ENCODE measurements at regions not wholly inside any gene's neighbourhood (a gene's known extent, or its start where the extent isn't known, plus 50 kb on each side); places are given as distances from the start of the nearest gene placed in this dataset.

DNA sequence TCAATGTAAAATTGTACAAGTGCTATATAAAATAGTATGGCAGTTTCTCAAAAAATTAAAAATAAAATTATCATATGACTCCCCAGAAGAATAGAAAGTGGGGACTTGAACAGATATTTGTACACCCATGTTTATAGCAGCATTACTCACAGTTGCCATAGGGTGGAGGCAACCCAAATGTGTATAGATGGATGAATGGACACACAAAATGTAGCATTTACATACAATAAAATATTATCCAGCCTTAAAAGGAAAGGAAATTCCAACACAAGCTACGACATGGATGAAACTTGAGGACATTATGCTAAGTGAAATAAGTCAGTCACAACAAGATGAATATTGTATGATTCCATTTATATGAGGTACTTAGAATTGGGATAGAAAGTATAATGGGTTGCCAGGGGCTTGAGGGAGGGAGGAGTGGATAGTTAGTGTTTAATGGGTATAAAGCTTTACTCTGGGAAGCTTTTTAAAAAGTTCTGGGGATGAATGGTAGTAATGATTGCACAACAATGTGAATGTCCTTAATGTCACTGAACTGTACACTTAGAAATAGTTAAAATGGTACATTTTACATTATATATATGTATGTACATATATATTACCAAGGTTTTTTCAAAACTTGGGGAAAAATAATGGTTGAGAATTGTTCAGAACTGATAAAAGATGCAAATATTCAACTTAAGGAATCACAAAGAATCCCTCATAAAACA, 53.0 kb upstream of the ADORA3 start:
- Mint-ChIP-seq H3K27ac (ENCODE audit: unreplicated experiment) (no peak overlapping the region), H3K27me3 (ENCODE audit: unreplicated experiment) (peaks cover 10% of the 10 kb centered on the region), H3K36me3 (ENCODE audit: unreplicated experiment) (no peaks in the 10 kb centered on the region), H3K9me3 (ENCODE audit: unreplicated experiment) (no peaks in the 10 kb centered on the region), H3K4me3 (ENCODE audit: unreplicated experiment) (no peak overlapping the region), H3K4me1 (ENCODE audit: unreplicated experiment) (no peaks in the 10 kb centered on the region)
- TF ChIP-seq, protein P1, sequence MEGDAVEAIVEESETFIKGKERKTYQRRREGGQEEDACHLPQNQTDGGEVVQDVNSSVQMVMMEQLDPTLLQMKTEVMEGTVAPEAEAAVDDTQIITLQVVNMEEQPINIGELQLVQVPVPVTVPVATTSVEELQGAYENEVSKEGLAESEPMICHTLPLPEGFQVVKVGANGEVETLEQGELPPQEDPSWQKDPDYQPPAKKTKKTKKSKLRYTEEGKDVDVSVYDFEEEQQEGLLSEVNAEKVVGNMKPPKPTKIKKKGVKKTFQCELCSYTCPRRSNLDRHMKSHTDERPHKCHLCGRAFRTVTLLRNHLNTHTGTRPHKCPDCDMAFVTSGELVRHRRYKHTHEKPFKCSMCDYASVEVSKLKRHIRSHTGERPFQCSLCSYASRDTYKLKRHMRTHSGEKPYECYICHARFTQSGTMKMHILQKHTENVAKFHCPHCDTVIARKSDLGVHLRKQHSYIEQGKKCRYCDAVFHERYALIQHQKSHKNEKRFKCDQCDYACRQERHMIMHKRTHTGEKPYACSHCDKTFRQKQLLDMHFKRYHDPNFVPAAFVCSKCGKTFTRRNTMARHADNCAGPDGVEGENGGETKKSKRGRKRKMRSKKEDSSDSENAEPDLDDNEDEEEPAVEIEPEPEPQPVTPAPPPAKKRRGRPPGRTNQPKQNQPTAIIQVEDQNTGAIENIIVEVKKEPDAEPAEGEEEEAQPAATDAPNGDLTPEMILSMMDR (IDR thresholded peaks at IDR 0.05) = peak; percentile 14
- no peak for DNase-seq (ENCODE audit: extremely low spot score, unreplicated experiment)

DNA sequence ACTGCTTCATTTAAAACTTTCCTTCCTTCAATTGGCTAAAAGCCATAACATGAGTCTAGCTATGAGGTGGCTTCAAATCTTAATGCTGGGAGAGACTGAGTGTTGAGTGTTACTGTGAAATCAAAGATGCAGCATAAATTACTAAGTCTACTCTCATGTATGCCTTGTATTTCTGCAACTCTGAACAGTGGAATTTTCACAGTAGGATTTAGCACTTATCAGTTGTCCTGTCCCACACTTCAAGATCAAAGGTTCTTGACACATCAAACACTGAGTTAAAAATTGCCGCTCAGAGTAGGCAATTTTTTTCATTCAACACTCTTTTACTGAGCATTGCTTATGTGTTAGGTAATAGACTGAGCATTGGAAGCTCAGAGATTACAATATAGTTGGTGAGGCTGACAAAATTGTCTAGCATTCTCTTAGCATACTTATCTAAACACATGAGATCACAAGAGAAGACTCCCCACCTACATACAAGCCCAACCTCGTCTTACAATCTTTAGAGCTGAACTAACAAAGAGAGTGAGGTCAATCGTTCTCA, 56.4 kb upstream of the ADORA3 start:
- Mint-ChIP-seq H3K4me3 (ENCODE audit: unreplicated experiment) (no peak overlapping the region), H3K27ac (ENCODE audit: unreplicated experiment) (no peak overlapping the region), H3K9me3 (ENCODE audit: unreplicated experiment) (no peaks in the 10 kb centered on the region), H3K4me1 (ENCODE audit: unreplicated experiment) (no peaks in the 10 kb centered on the region), H3K27me3 (ENCODE audit: unreplicated experiment) (peaks cover 8% of the 10 kb centered on the region), H3K36me3 (ENCODE audit: unreplicated experiment) (no peaks in the 10 kb centered on the region)
- TF ChIP-seq, protein P1 (IDR thresholded peaks at IDR 0.05) = no peak
- no peak for DNase-seq (ENCODE audit: extremely low spot score, unreplicated experiment)

DNA sequence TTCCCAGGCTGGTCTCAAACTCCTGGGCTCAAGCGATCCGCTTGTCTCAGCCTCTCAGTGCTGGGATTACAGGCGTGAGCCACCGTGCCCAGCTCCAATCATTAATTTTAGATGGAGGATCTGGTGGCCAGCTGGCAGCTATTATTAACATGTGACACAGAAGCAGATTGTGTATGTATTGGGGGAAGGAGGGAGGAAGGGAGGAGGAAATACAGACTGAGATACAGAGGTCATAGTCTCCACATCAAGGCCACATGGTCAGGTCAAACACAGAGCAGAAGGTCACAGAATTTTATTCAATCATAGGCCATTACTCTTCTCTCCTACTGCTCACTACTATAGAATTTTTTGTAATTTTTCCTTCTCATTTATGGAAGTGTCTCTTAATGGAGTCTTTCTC, 57.9 kb upstream of the ADORA3 start:
- peaks cover 7% of the 10 kb centered on the region for H3K27me3 Mint-ChIP-seq (ENCODE audit: unreplicated experiment)
- no peaks in the 10 kb centered on the region for H3K9me3 Mint-ChIP-seq (ENCODE audit: unreplicated experiment)
- H3K4me1 Mint-ChIP-seq (ENCODE audit: unreplicated experiment) = no peaks in the 10 kb centered on the region
- H3K27ac Mint-ChIP-seq (ENCODE audit: unreplicated experiment) = no peak overlapping the region
- no peaks in the 10 kb centered on the region for H3K36me3 Mint-ChIP-seq (ENCODE audit: unreplicated experiment)
- DNase-seq (ENCODE audit: extremely low spot score, unreplicated experiment) = no peak
- no peak overlapping the region for H3K4me3 Mint-ChIP-seq (ENCODE audit: unreplicated experiment)
- TF ChIP-seq, protein P1 (IDR thresholded peaks at IDR 0.05) = no peak

DNA sequence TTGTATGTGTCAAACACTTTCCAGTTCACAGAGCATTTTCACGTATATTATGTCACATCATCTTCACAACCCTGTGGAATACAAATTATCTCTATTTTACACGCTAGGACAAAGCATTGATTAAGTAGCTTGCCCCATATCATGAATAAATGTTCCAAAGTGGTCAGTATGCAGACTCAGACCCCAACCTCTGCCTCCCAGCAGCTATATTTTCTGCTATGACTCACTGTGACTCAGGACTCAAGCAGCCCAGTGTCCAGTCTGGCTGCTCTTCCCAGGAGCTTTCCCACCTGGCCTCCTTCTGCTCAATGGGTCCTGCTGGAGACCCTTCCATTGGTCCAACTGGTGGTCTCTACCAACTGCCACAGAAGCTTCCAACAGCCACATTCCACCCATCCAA, 56.0 kb upstream of the RAP1A start:
- DNase-seq (ENCODE audit: extremely low spot score, unreplicated experiment) = no peak
- no peak overlapping the region for H3K4me3 Mint-ChIP-seq (ENCODE audit: unreplicated experiment)
- no peak overlapping the region for H3K27ac Mint-ChIP-seq (ENCODE audit: unreplicated experiment)
- H3K4me1 Mint-ChIP-seq (ENCODE audit: unreplicated experiment) = no peaks in the 10 kb centered on the region
- no peaks in the 10 kb centered on the region for H3K36me3 Mint-ChIP-seq (ENCODE audit: unreplicated experiment)
- H3K9me3 Mint-ChIP-seq (ENCODE audit: unreplicated experiment) = no peaks in the 10 kb centered on the region
- H3K27me3 Mint-ChIP-seq (ENCODE audit: unreplicated experiment) = no peaks in the 10 kb centered on the region
- TF ChIP-seq, protein P1 (IDR thresholded peaks at IDR 0.05) = no peak

DNA sequence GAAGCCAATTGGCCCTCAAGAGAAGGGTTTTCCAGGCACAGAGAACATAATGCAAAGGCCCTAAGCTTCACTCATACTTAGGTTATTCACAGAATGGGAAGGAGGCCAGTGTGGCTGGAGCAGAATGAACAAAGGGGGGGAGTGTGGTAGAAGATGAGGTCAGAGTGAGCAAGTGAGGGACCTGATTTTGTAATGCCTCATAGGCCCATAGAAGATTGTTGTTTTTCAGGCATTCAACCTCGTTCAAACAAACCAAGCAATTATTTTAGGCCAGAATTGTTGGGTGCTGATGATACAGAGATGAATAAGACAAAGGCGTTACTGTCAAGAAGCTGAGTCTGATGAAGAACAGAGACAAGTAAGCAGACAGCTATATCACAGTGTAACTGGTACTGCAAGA, 54.5 kb upstream of the RAP1A start:
- Mint-ChIP-seq H3K4me1 (ENCODE audit: unreplicated experiment) (no peaks in the 10 kb centered on the region), H3K27me3 (ENCODE audit: unreplicated experiment) (no peaks in the 10 kb centered on the region), H3K36me3 (ENCODE audit: unreplicated experiment) (no peaks in the 10 kb centered on the region), H3K4me3 (ENCODE audit: unreplicated experiment) (no peak overlapping the region), H3K27ac (ENCODE audit: unreplicated experiment) (no peak overlapping the region), H3K9me3 (ENCODE audit: unreplicated experiment) (no peaks in the 10 kb centered on the region)
- no peak for DNase-seq (ENCODE audit: extremely low spot score, unreplicated experiment)
- TF ChIP-seq, protein P1 (IDR thresholded peaks at IDR 0.05) = no peak
